HEK293 (cell line): ENCODE measurements at regions not wholly inside any gene's neighbourhood (a gene's known extent, or its start where the extent isn't known, plus 50 kb on each side); places are given as distances from the start of the nearest gene placed in this dataset.

ENCODE experiments used
- CTCF ChIA-PET: fragments of 350-600 bp; formaldehyde crosslinking; extraction: SDS; loops from one replicate; lab custom pipeline; 2021; ENCODE audit warnings: antibody characterized with exemption; lab: Yijun Ruan, JAX
- POLR2A ChIA-PET: fragments of 300-600 bp; formaldehyde crosslinking; extraction: SDS; loops from one replicate; lab custom pipeline; 2020; ENCODE audit warnings: antibody characterized with exemption, inconsistent platforms; lab: Yijun Ruan, JAX
- H3K27ac ChIP-seq: fragments of 200-500 bp; sonication (Bioruptor generic); 2 replicates; pipeline ENCODE4 v1.5.1; 2014; ENCODE audit warnings: low read depth, low read length, control low read depth, inconsistent platforms; ENCODE audit errors: extremely low read depth
- H3K36me3 ChIP-seq, 2 experiments: fragments of 200-500 bp in 1 of 2; sonication (Bioruptor generic) in 1 of 2; 1 replicate in 1 of 2; 2 replicates in 1 of 2; pipeline ENCODE4 v1.5.1; 2014 to 2017; ENCODE audit warnings: inconsistent platforms in 2 of 2, low read length in 2 of 2; ENCODE audit not compliant: control insufficient read depth in 2 of 2, insufficient read depth in 1 of 2
- H3K4me1 ChIP-seq: fragments of 200-500 bp; sonication (Bioruptor generic); 2 replicates; pipeline ENCODE4 v1.5.1; 2014; ENCODE audit warnings: mild to moderate bottlenecking, low read length, inconsistent platforms; ENCODE audit not compliant: control insufficient read depth, insufficient read depth
- H3K4me3 ChIP-seq: 2 replicates; pipeline ENCODE4 v1.5.1; 2011; ENCODE audit warnings: low read depth, mild to moderate bottlenecking, control low read depth, low read length, moderate library complexity
- H3K9me3 ChIP-seq: fragments of 200-500 bp; sonication (Bioruptor generic); 2 replicates; pipeline ENCODE4 v1.5.1; 2014; ENCODE audit warnings: low read depth, low read length, inconsistent platforms; ENCODE audit not compliant: control insufficient read depth, insufficient read depth
- BCL11A ChIP-seq: fragments of 450-650 bp; formaldehyde crosslinking; IDR thresholded peaks from 2 replicates; pipeline ENCODE4 v1.5.1; 2016; ENCODE audit warnings: low read depth, missing biosample characterization, missing genetic modification characterization
- HOXA7 ChIP-seq: sonication (generic); formaldehyde crosslinking; IDR thresholded peaks from 2 replicates; pipeline ENCODE4 v1.8.1; 2022; ENCODE audit warnings: missing genetic modification reagents, borderline replicate concordance
- SP3 ChIP-seq: fragments of 450-650 bp; formaldehyde crosslinking; IDR thresholded peaks from 2 replicates; pipeline ENCODE4 v1.5.1; 2016; ENCODE audit warnings: missing biosample characterization, missing genetic modification characterization
- ZBTB20 ChIP-seq: fragments of 450-650 bp; formaldehyde crosslinking; IDR thresholded peaks from 2 replicates; pipeline ENCODE4 v1.5.1; 2016; ENCODE audit warnings: missing biosample characterization, missing genetic modification characterization
- ZBTB8A ChIP-seq: fragments of 450-650 bp; formaldehyde crosslinking; IDR thresholded peaks from 2 replicates; pipeline ENCODE4 v1.5.1; 2016; ENCODE audit warnings: missing biosample characterization, missing genetic modification characterization
- ZNF155 ChIP-seq: fragments of 450-650 bp; formaldehyde crosslinking; IDR thresholded peaks from 2 replicates; pipeline ENCODE4 v1.5.1; 2016; ENCODE audit warnings: missing biosample characterization, missing genetic modification characterization
- ZNF202 ChIP-seq: fragments of 450-650 bp; formaldehyde crosslinking; IDR thresholded peaks from 2 replicates; pipeline ENCODE4 v1.5.1; 2016; ENCODE audit warnings: missing biosample characterization, missing genetic modification characterization, borderline replicate concordance
- ZNF26 ChIP-seq: fragments of 450-650 bp; formaldehyde crosslinking; IDR thresholded peaks from 2 replicates; pipeline ENCODE4 v1.5.1; 2016; ENCODE audit warnings: missing biosample characterization, missing genetic modification characterization
- ZNF362 ChIP-seq: fragments of 450-650 bp; formaldehyde crosslinking; IDR thresholded peaks from 2 replicates; pipeline ENCODE4 v1.5.1; 2016; ENCODE audit warnings: missing biosample characterization, missing genetic modification characterization
- ZNF391 ChIP-seq: fragments of 450-650 bp; formaldehyde crosslinking; IDR thresholded peaks from 2 replicates; pipeline ENCODE4 v1.5.1; 2016; ENCODE audit warnings: low read depth, missing biosample characterization, missing genetic modification characterization, borderline replicate concordance
- ZNF404 ChIP-seq: fragments of 450-650 bp; formaldehyde crosslinking; IDR thresholded peaks from 2 replicates; pipeline ENCODE4 v1.5.1; 2017; ENCODE audit warnings: missing biosample characterization, missing genetic modification characterization
- ZNF530 ChIP-seq: fragments of 450-650 bp; formaldehyde crosslinking; IDR thresholded peaks from 2 replicates; pipeline ENCODE4 v1.5.1; 2016; ENCODE audit warnings: low read depth, missing biosample characterization, missing genetic modification characterization
- ZNF548 ChIP-seq: fragments of 450-650 bp; formaldehyde crosslinking; IDR thresholded peaks from 2 replicates; pipeline ENCODE4 v1.5.1; 2016; ENCODE audit warnings: missing biosample characterization, missing genetic modification characterization
- ZNF561 ChIP-seq: fragments of 450-650 bp; IDR thresholded peaks from 2 replicates; pipeline ENCODE4 v1.5.1; 2018; ENCODE audit warnings: missing biosample characterization, missing genetic modification characterization, borderline replicate concordance
- ZNF571 ChIP-seq: fragments of 450-650 bp; formaldehyde crosslinking; IDR thresholded peaks from 2 replicates; pipeline ENCODE4 v1.5.0; 2017; ENCODE audit warnings: missing biosample characterization, missing genetic modification characterization
- ZNF596 ChIP-seq: fragments of 450-650 bp; IDR thresholded peaks from 2 replicates; pipeline ENCODE4 v1.5.0; 2018; ENCODE audit warnings: missing biosample characterization, mild to moderate bottlenecking, missing genetic modification characterization, moderate library complexity
- ZNF624 ChIP-seq: fragments of 450-650 bp; formaldehyde crosslinking; IDR thresholded peaks from 2 replicates; pipeline ENCODE4 v1.5.1; 2017; ENCODE audit warnings: missing biosample characterization, missing genetic modification characterization
- ZNF629 ChIP-seq: fragments of 450-650 bp; formaldehyde crosslinking; IDR thresholded peaks from 2 replicates; pipeline ENCODE4 v1.5.1; 2017; ENCODE audit warnings: missing biosample characterization, missing genetic modification characterization
- ZNF639 ChIP-seq: fragments of 450-650 bp; formaldehyde crosslinking; IDR thresholded peaks from 2 replicates; pipeline ENCODE4 v1.5.1; 2016; ENCODE audit warnings: missing biosample characterization, missing genetic modification characterization
- ZNF658 ChIP-seq: fragments of 450-650 bp; formaldehyde crosslinking; IDR thresholded peaks from 2 replicates; pipeline ENCODE4; 2016; ENCODE audit warnings: missing biosample characterization, missing genetic modification characterization
- ZNF677 ChIP-seq: fragments of 450-650 bp; IDR thresholded peaks from 2 replicates; pipeline ENCODE4 v1.5.0; 2018; ENCODE audit warnings: missing biosample characterization, mild to moderate bottlenecking, missing genetic modification characterization, moderate library complexity
- ZNF692 ChIP-seq: fragments of 450-650 bp; formaldehyde crosslinking; IDR thresholded peaks from 2 replicates; pipeline ENCODE4 v1.5.1; 2016; ENCODE audit warnings: missing biosample characterization, missing genetic modification characterization
- ZSCAN4 ChIP-seq: fragments of 450-650 bp; formaldehyde crosslinking; IDR thresholded peaks from 2 replicates; pipeline ENCODE4 v1.5.1; 2017; ENCODE audit warnings: missing biosample characterization, missing genetic modification characterization
- ZSCAN5A ChIP-seq: fragments of 450-650 bp; formaldehyde crosslinking; IDR thresholded peaks from 2 replicates; pipeline ENCODE4 v1.5.1; 2016; ENCODE audit warnings: missing biosample characterization, missing genetic modification characterization

GRCh38 chrX:13506574-13506973, 62.8 kb upstream of the EGFL6 start (continued):
- TF ChIP-seq ZNF404 (tag by site-specific recombination) (no peak), ZNF692 (tag by site-specific recombination) (peak; percentile 57; the same call in 1 of the 2 replicates), ZNF596 (no peak), HOXA7 (CRISPR knock-in tag) (no peak), ZBTB8A (tag by site-specific recombination) (no peak), ZNF362 (tag by site-specific recombination) (peak; percentile 34; the same call in 1 of the 2 replicates), ZNF548 (tag by site-specific recombination) (no peak), ZNF530 (no peak), ZNF658 (tag by site-specific recombination) (no peak), ZNF571 (tag by site-specific recombination) (no peak), ZSCAN4 (tag by site-specific recombination) (no peak), ZNF391 (tag by site-specific recombination) (no peak)

- Histone ChIP-seq H3K27ac (no peak overlapping the region), H3K36me3 (no peaks in the 10 kb centered on the region), H3K9me3 (no peaks in the 10 kb centered on the region), H3K4me3 (no peak overlapping the region), H3K4me1 (0 out of 2 replicates have a peak, but pooled peaks cover 3% of the 10 kb centered on the region)
- no peak for TF ChIP-seq ZNF202
- TF ChIP-seq ZNF677 = no peak
- TF ChIP-seq ZNF624 (tag by site-specific recombination) = no peak
- no peak for TF ChIP-seq ZNF629 (tag by site-specific recombination)
- no peak for TF ChIP-seq BCL11A (tag by site-specific recombination)
- no peak for TF ChIP-seq ZSCAN5A (tag by site-specific recombination)
- no peak for TF ChIP-seq ZNF561 (tag by site-specific recombination)
- TF ChIP-seq ZNF639 = no peak
- TF ChIP-seq ZNF692 (tag by site-specific recombination) = no peak
- TF ChIP-seq SP3 (tag by site-specific recombination) = no peak
- TF ChIP-seq ZNF26 (tag by site-specific recombination) = no peak
- no peak for TF ChIP-seq ZNF155
- TF ChIP-seq ZBTB20 (tag by site-specific recombination) = no peak
- ChIA-PET POLR2A (no interaction called here), CTCF (interaction anchor here (1.2 kb wide), 1 partner anchor 556 kb away, joined by 4 read pairs; no protein-coding TSS in a partner anchor)
Measured at GRCh38 chrX:13502590-13502989, 66.8 kb upstream of the EGFL6 start.
